T-cell (primary cell): ENCODE measurements at regions not wholly inside any gene's neighbourhood (a gene's known extent, or its start where the extent isn't known, plus 50 kb on each side); places are given as distances from the start of the nearest gene placed in this dataset.

Experiments used
- ATAC-seq, 4 experiments: fragments of 200-7000 bp in 3 of 4; fragments of 150-1000 bp in 1 of 4; cut with Tn5 transposase; replicated peaks in 1 of 4; 1 replicate in 3 of 4; 2 replicates in 1 of 4; pipeline ENCODE4 v1.10.0; 2021; ENCODE audit warnings: moderate library complexity in 3 of 4, mild to moderate bottlenecking in 2 of 4, moderate number of reproducible peaks in 1 of 4
- CTCF ChIA-PET, 2 donors: fragments of 300-600 bp; sonication (Branson Sonifier 250); formaldehyde crosslinking; loops; one replicate each; lab custom pipeline; 2022; ENCODE audit warnings: antibody characterized with exemption in 2 of 2; lab: Charles Lee
- POLR2A ChIA-PET, 2 donors: fragments of 300-600 bp; sonication (Branson Sonifier 250); formaldehyde crosslinking; loops; one replicate each; lab custom pipeline; 2022; ENCODE audit warnings: antibody characterized with exemption in 2 of 2; lab: Charles Lee
- DNase-seq, 35 experiments: peaks; one replicate each; pipeline versions ENCODE4 v3.0.0 to v3.0.0-alpha.2; 2013 to 2023
- H3K27ac ChIP-seq: one replicate; pipeline ENCODE4 v1.5.1; 2013; ENCODE audit warnings: low read length
- H3K27me3 ChIP-seq, 2 experiments: replicated peaks in 1 of 2; 1 replicate in 1 of 2; 2 replicates in 1 of 2; pipeline versions ENCODE4 v1.6.1 to v1.7.0; 2013; ENCODE audit warnings: low read length in 1 of 2, mixed read lengths in 1 of 2; ENCODE audit not compliant: control insufficient read depth in 2 of 2, insufficient read depth in 2 of 2; ENCODE audit errors: extremely low read depth in 1 of 2
- H3K36me3 ChIP-seq, 2 donors: 1 replicate in 1 of 2; 2 replicates in 1 of 2; pipeline versions ENCODE4 v1.6.1 to v1.7.0; 2013; ENCODE audit warnings: low read length in 1 of 2; ENCODE audit not compliant: control insufficient read depth in 2 of 2, insufficient read depth in 1 of 2; ENCODE audit errors: extremely low read depth in 1 of 2
- H3K4me1 ChIP-seq, 2 experiments: 1 replicate in 1 of 2; 2 replicates in 1 of 2; pipeline versions ENCODE4 v1.6.1 to v1.7.0; 2013; ENCODE audit warnings: low read length in 2 of 2, mixed read lengths in 1 of 2; ENCODE audit not compliant: insufficient read depth in 2 of 2, control insufficient read depth in 1 of 2; ENCODE audit errors: extremely low read depth in 1 of 2
- H3K4me3 ChIP-seq, 2 donors: 1 replicate in 1 of 2; 2 replicates in 1 of 2; pipeline versions ENCODE4 v1.5.1 to v1.7.0; 2013; ENCODE audit warnings: mild to moderate bottlenecking in 2 of 2, low read length in 1 of 2, moderate library complexity in 1 of 2; ENCODE audit not compliant: control insufficient read depth in 1 of 2; ENCODE audit errors: extremely low read depth in 1 of 2
- H3K9me3 ChIP-seq: 2 replicates; pipeline ENCODE4 v1.7.0; 2013
- H3K27ac Mint-ChIP-seq, 2 donors: one replicate each; pipeline ENCODE4 v1.8.0; 2020 to 2021; ENCODE audit warnings: mild to moderate bottlenecking in 2 of 2, mixed read lengths in 2 of 2
- H3K27me3 Mint-ChIP-seq, 2 donors: one replicate each; pipeline ENCODE4 v1.8.0; 2021 to 2022; ENCODE audit warnings: mixed read lengths in 2 of 2
- H3K36me3 Mint-ChIP-seq: one replicate; pipeline ENCODE4 v1.8.0; 2021; ENCODE audit warnings: mixed read lengths
- H3K4me1 Mint-ChIP-seq, 3 donors: one replicate each; pipeline ENCODE4 v1.8.0; 2020 to 2022; ENCODE audit warnings: mixed read lengths in 3 of 3, mild to moderate bottlenecking in 1 of 3
- H3K4me3 Mint-ChIP-seq, 3 donors: one replicate each; pipeline ENCODE4 v1.8.0; 2020 to 2022; ENCODE audit warnings: mild to moderate bottlenecking in 3 of 3, mixed read lengths in 3 of 3, moderate library complexity in 3 of 3
- H3K9me3 Mint-ChIP-seq, 3 donors: one replicate each; pipeline ENCODE4 v1.8.0; 2020 to 2022; ENCODE audit warnings: mixed read lengths in 3 of 3
- WGBS: methylation state at CpG from one replicate; pipeline ENCODE4 v1.1.5; 2013; ENCODE audit warnings: missing lambda C conversion rate; ENCODE audit not compliant: insufficient coverage; 5-methylcytosine and 5-hydroxymethylcytosine counted together

DNA sequence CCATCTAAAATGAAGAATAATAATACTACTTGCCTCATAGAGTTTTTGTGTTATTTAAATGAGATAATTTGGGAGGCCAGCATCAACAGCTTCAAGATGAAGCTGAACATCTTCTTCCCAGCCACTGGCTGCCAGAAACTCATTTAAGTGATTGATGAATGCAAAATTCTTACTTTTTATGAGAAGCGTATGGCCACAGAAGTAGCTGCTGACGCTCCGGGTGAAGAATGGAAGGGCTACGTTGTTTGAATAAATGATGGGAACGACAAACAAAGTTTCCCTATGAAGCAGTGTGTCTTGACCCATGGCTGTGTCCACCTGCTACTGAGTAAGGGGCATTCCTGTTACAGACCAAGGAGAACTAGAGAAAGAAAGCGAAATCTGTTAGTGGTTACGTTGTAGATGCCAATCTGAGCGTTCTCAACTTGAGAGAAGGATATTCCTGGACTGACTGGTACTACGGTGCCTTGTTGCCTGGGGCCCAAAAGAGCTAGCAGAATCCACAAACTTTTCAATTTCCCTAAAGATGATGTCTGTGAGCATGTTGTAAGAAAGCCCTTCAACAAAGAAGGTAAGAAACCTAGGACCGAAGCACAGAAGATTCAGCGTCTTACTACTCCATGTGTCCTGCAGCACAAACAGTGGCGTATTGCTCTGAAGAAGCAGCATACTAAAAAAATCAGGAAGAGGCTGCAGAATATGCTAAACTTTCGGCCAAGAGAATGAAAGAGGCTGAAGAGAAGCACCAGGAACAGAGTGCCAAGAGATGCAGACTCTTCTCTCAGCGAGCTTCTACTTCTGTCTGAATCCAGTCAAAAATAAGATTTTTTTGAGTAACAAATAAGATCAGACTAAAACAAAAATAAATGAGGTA is 100.0 kb upstream of the LRIG3 start:
- Mint-ChIP-seq H3K4me3 (no peak overlapping the region), H3K27me3 (no peaks in the 10 kb centered on the region), H3K4me1 (no peaks in the 10 kb centered on the region), H3K36me3 (no peaks in the 10 kb centered on the region), H3K9me3 (peaks cover 5 to 12% (median 6%) of the 10 kb centered on the region in 3 donors), H3K27ac (no peak overlapping the region)
- Histone ChIP-seq H3K27me3 (no peaks in the 10 kb centered on the region), H3K27ac (no peak overlapping the region), H3K4me1 (no peaks in the 10 kb centered on the region), H3K9me3 (no peaks in the 10 kb centered on the region), H3K4me3 (no peak overlapping the region), H3K36me3 (no peaks in the 10 kb centered on the region)
- 88% methylated on average over 9 of the region's 14 CpGs for WGBS
- no peak for ATAC-seq
- POLR2A ChIA-PET, result no interaction called here
- CTCF ChIA-PET, result no interaction called here
- DNase-seq, result no peak

DNA sequence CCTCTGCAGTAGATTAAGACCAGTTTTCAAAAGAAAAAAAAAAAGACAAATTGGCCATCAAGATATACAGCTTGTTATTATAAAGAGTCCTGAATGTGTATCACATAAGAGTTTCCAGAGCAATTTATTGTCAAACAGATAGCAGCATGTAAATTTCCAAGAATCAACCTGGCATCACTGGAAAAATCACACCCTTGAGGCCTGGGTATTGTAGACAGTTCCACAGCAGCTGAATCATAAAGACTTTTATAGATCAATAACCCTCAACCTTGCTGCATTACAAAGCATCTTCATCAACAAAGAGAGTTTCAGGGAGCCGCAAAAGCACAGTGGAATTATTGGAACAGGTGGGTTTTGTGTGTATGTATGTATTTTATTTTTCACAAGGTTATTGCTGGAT is 94.6 kb upstream of the LRIG3 start:
- Histone ChIP-seq H3K9me3 (no peaks in the 10 kb centered on the region), H3K27ac (no peak overlapping the region), H3K27me3 (no peaks in the 10 kb centered on the region), H3K4me3 (no peak overlapping the region), H3K4me1 (no peaks in the 10 kb centered on the region), H3K36me3 (no peaks in the 10 kb centered on the region)
- ChIA-PET POLR2A (interaction anchor here in 1 of 2 donors (0.6 kb wide), 1 partner anchor 159 kb away, joined by 4 read pairs; no protein-coding TSS in a partner anchor), CTCF (interaction anchor here in 1 of 2 donors (0.6 kb wide), 1 partner anchor 41 kb away, joined by 3 read pairs; no protein-coding TSS in a partner anchor)
- no peaks in the 10 kb centered on the region for H3K36me3 Mint-ChIP-seq
- H3K27me3 Mint-ChIP-seq, result no peaks in the 10 kb centered on the region
- H3K27ac Mint-ChIP-seq, result no peak overlapping the region
- H3K4me1 Mint-ChIP-seq, result no peaks in the 10 kb centered on the region
- ATAC-seq, result no peak
- no peak for DNase-seq
- no CpG with 5 or more reads among the region's 1 CpG for WGBS
- H3K4me3 Mint-ChIP-seq, result no peak overlapping the region
- H3K9me3 Mint-ChIP-seq, result peaks cover 0 to 4% (median 3%) of the 10 kb centered on the region in 3 donors

DNA sequence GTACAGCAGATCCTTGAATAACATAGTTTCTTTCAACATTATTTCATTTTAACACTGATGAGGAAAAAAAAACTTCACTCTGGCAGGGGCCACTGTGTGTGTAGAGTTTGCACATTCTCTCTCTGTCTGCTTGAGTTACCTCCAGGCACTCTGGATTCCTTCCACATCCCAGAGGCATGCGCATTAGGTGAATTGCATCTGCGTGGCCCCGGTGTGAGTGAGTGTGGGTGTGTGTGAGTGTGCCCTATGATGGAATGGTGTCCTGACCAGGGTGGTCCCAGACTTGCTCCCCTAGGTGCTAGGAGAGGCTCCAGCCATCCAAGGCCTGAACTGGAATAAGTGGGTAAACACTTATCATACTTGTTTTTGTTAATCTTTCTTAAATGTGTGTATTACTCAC is 90.6 kb upstream of the LRIG3 start:
- Histone ChIP-seq H3K4me1 (no peaks in the 10 kb centered on the region), H3K9me3 (no peaks in the 10 kb centered on the region), H3K36me3 (no peaks in the 10 kb centered on the region), H3K4me3 (no peak overlapping the region), H3K27me3 (no peaks in the 10 kb centered on the region), H3K27ac (no peak overlapping the region)
- no peaks in the 10 kb centered on the region for H3K4me1 Mint-ChIP-seq
- no peaks in the 10 kb centered on the region for H3K36me3 Mint-ChIP-seq
- ATAC-seq (no peak), DNase-seq (no peak)
- no CpG with 5 or more reads among the region's 3 CpGs for WGBS
- POLR2A ChIA-PET, result no interaction called here
- CTCF ChIA-PET, result no interaction called here
- H3K9me3 Mint-ChIP-seq, result peaks cover 0 to 4% (median 3%) of the 10 kb centered on the region in 3 donors
- H3K27me3 Mint-ChIP-seq, result no peaks in the 10 kb centered on the region
- H3K4me3 Mint-ChIP-seq, result no peak overlapping the region
- H3K27ac Mint-ChIP-seq, result no peak overlapping the region

DNA sequence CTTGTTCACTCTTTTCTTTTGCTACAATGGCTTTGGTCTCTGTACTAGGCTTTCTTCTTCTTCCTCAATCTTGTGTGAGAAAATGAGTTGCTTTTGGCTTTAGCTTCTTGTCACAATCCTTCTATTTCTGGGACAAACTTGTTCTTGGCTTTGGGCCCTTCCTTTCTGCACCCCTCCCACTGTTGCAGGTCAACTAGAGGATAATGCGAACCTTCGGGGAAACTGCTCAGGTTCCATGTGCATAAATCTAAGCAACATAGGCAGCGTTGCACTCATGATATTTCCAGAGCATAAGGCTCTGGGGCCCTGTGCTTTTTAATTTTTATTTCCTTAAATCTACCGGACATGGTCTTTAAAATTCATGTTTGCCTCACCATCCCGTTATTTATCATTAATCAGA is 89.8 kb upstream of the LRIG3 start:
- Histone ChIP-seq H3K36me3 (no peaks in the 10 kb centered on the region), H3K9me3 (no peaks in the 10 kb centered on the region), H3K27me3 (no peaks in the 10 kb centered on the region), H3K4me3 (no peak overlapping the region), H3K27ac (no peak overlapping the region), H3K4me1 (no peaks in the 10 kb centered on the region)
- CTCF ChIA-PET, result no interaction called here
- DNase-seq (no peak), ATAC-seq (no peak)
- no peak overlapping the region for H3K4me3 Mint-ChIP-seq
- 89% methylated on average over 5 of the region's 5 CpGs for WGBS
- H3K9me3 Mint-ChIP-seq, result peaks cover 0 to 4% (median 0%) of the 10 kb centered on the region in 3 donors
- no peaks in the 10 kb centered on the region for H3K36me3 Mint-ChIP-seq
- no peaks in the 10 kb centered on the region for H3K27me3 Mint-ChIP-seq
- no peaks in the 10 kb centered on the region for H3K4me1 Mint-ChIP-seq
- POLR2A ChIA-PET, result no interaction called here
- no peak overlapping the region for H3K27ac Mint-ChIP-seq

DNA sequence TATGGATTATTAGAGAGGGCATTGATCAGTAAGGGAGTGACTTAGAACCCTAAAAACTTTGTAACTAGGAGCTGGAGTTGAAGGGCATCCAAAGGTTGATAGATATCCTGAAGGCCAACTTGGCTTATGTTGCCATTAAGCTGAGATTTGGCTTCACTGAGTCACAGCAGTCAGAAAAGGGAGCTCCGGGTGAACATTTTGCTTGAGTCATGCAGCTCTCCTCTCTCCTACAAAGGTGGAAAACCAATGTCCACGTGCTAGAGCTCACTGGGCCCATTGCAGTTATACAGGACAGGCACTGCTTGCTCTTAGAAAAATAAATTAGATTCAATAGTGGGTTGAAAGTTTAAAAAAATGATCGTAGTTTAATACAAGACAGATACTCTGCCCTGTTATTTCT is 87.3 kb upstream of the LRIG3 start:
- H3K27ac Mint-ChIP-seq, result no peak overlapping the region
- DNase-seq (no peak), ATAC-seq (no peak)
- no peaks in the 10 kb centered on the region for H3K27me3 Mint-ChIP-seq
- H3K4me3 Mint-ChIP-seq, result no peak overlapping the region
- no peaks in the 10 kb centered on the region for H3K4me1 ChIP-seq
- H3K9me3 Mint-ChIP-seq, result no peaks in the 10 kb centered on the region
- WGBS, result 60% methylated on average over 1 of the region's 3 CpGs
- no peaks in the 10 kb centered on the region for H3K36me3 ChIP-seq
- CTCF ChIA-PET, result no interaction called here
- no peaks in the 10 kb centered on the region for H3K36me3 Mint-ChIP-seq
- no peak overlapping the region for H3K4me3 ChIP-seq
- H3K27ac ChIP-seq, result no peak overlapping the region
- no peaks in the 10 kb centered on the region for H3K27me3 ChIP-seq
- H3K9me3 ChIP-seq, result no peaks in the 10 kb centered on the region
- POLR2A ChIA-PET, result no interaction called here
- no peaks in the 10 kb centered on the region for H3K4me1 Mint-ChIP-seq

DNA sequence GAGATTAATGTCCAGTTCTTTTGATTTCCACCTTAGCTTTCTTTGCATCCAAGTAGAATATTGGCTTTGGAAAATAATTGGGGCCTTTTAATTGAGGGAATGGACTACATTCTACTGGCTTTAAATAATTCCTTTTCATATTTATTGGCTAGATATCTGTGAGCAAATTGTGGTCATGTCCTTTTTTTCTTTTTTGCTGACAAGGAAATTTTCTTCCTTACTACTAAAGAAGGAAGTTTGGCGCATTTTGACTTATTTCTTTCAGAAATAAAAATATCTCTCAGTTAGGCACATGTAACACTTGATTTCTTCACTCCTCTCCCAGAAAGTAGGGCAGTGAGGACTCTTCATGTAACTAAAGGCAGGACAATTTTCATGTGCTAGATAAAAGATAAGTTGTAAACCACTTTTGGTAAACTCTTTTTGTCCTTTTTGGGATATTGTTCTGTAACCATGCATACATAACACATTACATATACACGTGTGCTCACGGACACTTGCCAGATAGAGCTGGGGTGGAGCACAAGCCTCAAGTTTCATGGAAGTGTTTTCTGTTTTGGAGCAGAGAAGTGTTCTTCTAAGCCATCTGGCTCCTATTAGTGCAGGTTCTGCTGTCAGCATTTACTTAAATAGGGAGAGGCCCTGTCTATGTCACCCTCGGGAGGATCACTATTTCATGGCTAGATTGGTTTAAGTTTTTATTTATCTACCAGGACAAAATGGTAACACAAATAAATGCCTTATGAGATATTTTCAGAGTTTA is 85.1 kb upstream of the LRIG3 start:
- Histone ChIP-seq H3K4me3 (no peak overlapping the region), H3K9me3 (no peaks in the 10 kb centered on the region), H3K36me3 (no peaks in the 10 kb centered on the region), H3K27me3 (no peaks in the 10 kb centered on the region), H3K27ac (no peak overlapping the region), H3K4me1 (no peaks in the 10 kb centered on the region)
- H3K4me3 Mint-ChIP-seq, result no peak overlapping the region
- no CpG with 5 or more reads among the region's 4 CpGs for WGBS
- POLR2A ChIA-PET, result no interaction called here
- no peaks in the 10 kb centered on the region for H3K4me1 Mint-ChIP-seq
- no peak for DNase-seq
- CTCF ChIA-PET, result no interaction called here
- H3K27me3 Mint-ChIP-seq, result no peaks in the 10 kb centered on the region
- no peaks in the 10 kb centered on the region for H3K9me3 Mint-ChIP-seq
- ATAC-seq, result no peak
- H3K36me3 Mint-ChIP-seq, result no peaks in the 10 kb centered on the region
- H3K27ac Mint-ChIP-seq, result no peak overlapping the region
